HFFc6 (cell line): ENCODE measurements at regions not wholly inside any gene's neighbourhood (a gene's known extent, or its start where the extent isn't known, plus 50 kb on each side); places are given as distances from the start of the nearest gene placed in this dataset.

Experiments used
- DNase-seq: peaks from one replicate; pipeline ENCODE4 v3.0.0-alpha.2; 2018
- H3K27ac Mint-ChIP-seq: 2 replicates; pipeline ENCODE4 v1.8.0; 2020; ENCODE audit warnings: mild to moderate bottlenecking, mixed read lengths
- H3K27me3 Mint-ChIP-seq: 2 replicates; pipeline ENCODE4 v1.8.0; 2021; ENCODE audit warnings: mild to moderate bottlenecking, moderate library complexity, mixed read lengths; ENCODE audit not compliant: insufficient read depth
- H3K36me3 Mint-ChIP-seq: 2 replicates; pipeline ENCODE4 v1.8.0; 2021; ENCODE audit warnings: low read depth, mixed read lengths
- H3K4me1 Mint-ChIP-seq: 2 replicates; pipeline ENCODE4 v1.8.0; 2020; ENCODE audit warnings: low read depth, mixed read lengths
- H3K4me3 Mint-ChIP-seq: 2 replicates; pipeline ENCODE4 v1.8.0; 2020; ENCODE audit warnings: mild to moderate bottlenecking, moderate library complexity, mixed read lengths
- H3K9me3 Mint-ChIP-seq: 2 replicates; pipeline ENCODE4 v1.8.0; 2020; ENCODE audit warnings: mild to moderate bottlenecking, mixed read lengths
- TF ChIP-seq, protein P1 (sequence below): fragments of 200-600 bp; sonication (generic); IDR thresholded peaks from 2 replicates; pipeline ENCODE4 v1.5.0; 2021; ENCODE audit warnings: antibody characterized with exemption, mild to moderate bottlenecking

GRCh38 chr19:33890569-33890968 is 93.9 kb downstream of the KCTD15 start:
- no peaks in the 10 kb centered on the region for H3K36me3 Mint-ChIP-seq
- no peaks in the 10 kb centered on the region for H3K4me1 Mint-ChIP-seq
- no peak overlapping the region for H3K4me3 Mint-ChIP-seq
- H3K27ac Mint-ChIP-seq: no peak overlapping the region
- no peak for DNase-seq
- peaks cover 13% of the 10 kb centered on the region for H3K9me3 Mint-ChIP-seq
- TF ChIP-seq, protein P1, sequence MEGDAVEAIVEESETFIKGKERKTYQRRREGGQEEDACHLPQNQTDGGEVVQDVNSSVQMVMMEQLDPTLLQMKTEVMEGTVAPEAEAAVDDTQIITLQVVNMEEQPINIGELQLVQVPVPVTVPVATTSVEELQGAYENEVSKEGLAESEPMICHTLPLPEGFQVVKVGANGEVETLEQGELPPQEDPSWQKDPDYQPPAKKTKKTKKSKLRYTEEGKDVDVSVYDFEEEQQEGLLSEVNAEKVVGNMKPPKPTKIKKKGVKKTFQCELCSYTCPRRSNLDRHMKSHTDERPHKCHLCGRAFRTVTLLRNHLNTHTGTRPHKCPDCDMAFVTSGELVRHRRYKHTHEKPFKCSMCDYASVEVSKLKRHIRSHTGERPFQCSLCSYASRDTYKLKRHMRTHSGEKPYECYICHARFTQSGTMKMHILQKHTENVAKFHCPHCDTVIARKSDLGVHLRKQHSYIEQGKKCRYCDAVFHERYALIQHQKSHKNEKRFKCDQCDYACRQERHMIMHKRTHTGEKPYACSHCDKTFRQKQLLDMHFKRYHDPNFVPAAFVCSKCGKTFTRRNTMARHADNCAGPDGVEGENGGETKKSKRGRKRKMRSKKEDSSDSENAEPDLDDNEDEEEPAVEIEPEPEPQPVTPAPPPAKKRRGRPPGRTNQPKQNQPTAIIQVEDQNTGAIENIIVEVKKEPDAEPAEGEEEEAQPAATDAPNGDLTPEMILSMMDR: no peak
- peaks cover 5% of the 10 kb centered on the region for H3K27me3 Mint-ChIP-seq

GRCh38 chr19:33891773-33892172 is 95.1 kb downstream of the KCTD15 start:
- TF ChIP-seq, protein P1: no peak
- H3K4me3 Mint-ChIP-seq: no peak overlapping the region

DNA sequence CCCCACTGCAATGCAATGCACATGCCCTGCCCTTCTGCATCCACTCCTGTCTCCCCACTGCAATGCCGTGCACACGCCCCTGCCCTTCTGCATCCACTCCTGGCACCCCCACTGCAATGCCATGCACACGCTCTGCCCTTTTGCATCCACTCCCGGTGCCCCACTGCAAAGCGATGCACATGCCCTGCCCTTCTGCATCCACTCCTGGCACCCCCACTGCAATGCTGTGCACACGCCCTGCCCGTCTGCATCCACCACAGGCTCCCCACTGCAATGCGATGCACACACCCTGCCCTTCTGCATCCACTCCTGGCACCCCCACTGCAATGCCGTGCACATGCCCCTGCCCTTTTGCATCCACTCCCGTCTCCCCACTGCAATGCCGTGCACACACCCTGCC is 98.1 kb downstream of the KCTD15 start:
- peaks cover 5% of the 10 kb centered on the region for H3K27me3 Mint-ChIP-seq
- no peak for DNase-seq
- peaks cover 26% of the 10 kb centered on the region for H3K9me3 Mint-ChIP-seq
- no peaks in the 10 kb centered on the region for H3K4me1 Mint-ChIP-seq
- H3K4me3 Mint-ChIP-seq: no peak overlapping the region
- TF ChIP-seq, protein P1: no peak
- peaks cover 8% of the 10 kb centered on the region; the same call in 1 of the 2 replicates for H3K36me3 Mint-ChIP-seq
- H3K27ac Mint-ChIP-seq: no peak overlapping the region

More at GRCh38 chr19:33891773-33892172, 95.1 kb downstream of the KCTD15 start:
- Mint-ChIP-seq H3K4me1 (no peaks in the 10 kb centered on the region), H3K9me3 (peaks cover 16% of the 10 kb centered on the region), H3K36me3 (no peaks in the 10 kb centered on the region), H3K27ac (no peak overlapping the region), H3K27me3 (peaks cover 5% of the 10 kb centered on the region)
- no peak for DNase-seq

- peaks cover 8% of the 10 kb centered on the region; the same call in 1 of the 2 replicates for H3K36me3 Mint-ChIP-seq
- H3K27me3 Mint-ChIP-seq: peaks cover 5% of the 10 kb centered on the region
- H3K27ac Mint-ChIP-seq: no peak overlapping the region
- H3K4me1 Mint-ChIP-seq: no peaks in the 10 kb centered on the region
- no peak overlapping the region for H3K4me3 Mint-ChIP-seq
- H3K9me3 Mint-ChIP-seq: peaks cover 26% of the 10 kb centered on the region
- TF ChIP-seq, protein P1: no peak
- DNase-seq: no peak
Observed at GRCh38 chr19:33895366-33895765, 98.7 kb downstream of the KCTD15 start.

- no peak for DNase-seq
- H3K9me3 Mint-ChIP-seq: peaks cover 25% of the 10 kb centered on the region
- H3K27me3 Mint-ChIP-seq: peaks cover 5% of the 10 kb centered on the region
- TF ChIP-seq, protein P1: no peak
- no peaks in the 10 kb centered on the region for H3K4me1 Mint-ChIP-seq
- no peak overlapping the region for H3K4me3 Mint-ChIP-seq
- H3K36me3 Mint-ChIP-seq: peaks cover 8% of the 10 kb centered on the region; the same call in 1 of the 2 replicates
- no peak overlapping the region for H3K27ac Mint-ChIP-seq
Observed at GRCh38 chr19:33898062-33898677, 101.5 kb downstream of the KCTD15 start.
